ENCODE measurements at regions not wholly inside any gene's neighbourhood (a gene's known extent, or its start where the extent isn't known, plus 50 kb on each side); places are given as distances from the start of the nearest gene placed in this dataset.
"Not testable (repeated sequence)": the region's sequence is repeated elsewhere in the genome, so short reads cannot be mapped to it uniquely, and the experiment has no call there.

DNA sequence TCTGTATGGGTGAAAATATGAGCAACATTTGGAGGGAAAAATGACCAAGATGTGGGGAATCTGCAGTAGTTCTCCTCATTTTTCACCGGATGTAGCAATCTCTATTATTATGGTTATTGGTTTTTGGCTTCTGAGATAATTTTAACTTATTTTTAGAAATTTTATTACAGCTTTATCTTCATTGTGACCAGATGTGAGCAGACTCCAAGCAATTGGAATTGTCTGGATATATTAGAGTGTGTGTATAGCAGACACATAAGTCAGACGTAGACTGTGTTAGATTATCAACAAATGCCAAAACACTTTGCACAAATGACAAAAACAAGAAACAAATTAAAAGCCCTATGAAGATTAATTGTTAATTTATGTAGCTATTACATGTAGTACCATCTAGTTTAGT lies 249.1 kb downstream of the DNAJB9 start:
- DNase-seq: no peak

DNA sequence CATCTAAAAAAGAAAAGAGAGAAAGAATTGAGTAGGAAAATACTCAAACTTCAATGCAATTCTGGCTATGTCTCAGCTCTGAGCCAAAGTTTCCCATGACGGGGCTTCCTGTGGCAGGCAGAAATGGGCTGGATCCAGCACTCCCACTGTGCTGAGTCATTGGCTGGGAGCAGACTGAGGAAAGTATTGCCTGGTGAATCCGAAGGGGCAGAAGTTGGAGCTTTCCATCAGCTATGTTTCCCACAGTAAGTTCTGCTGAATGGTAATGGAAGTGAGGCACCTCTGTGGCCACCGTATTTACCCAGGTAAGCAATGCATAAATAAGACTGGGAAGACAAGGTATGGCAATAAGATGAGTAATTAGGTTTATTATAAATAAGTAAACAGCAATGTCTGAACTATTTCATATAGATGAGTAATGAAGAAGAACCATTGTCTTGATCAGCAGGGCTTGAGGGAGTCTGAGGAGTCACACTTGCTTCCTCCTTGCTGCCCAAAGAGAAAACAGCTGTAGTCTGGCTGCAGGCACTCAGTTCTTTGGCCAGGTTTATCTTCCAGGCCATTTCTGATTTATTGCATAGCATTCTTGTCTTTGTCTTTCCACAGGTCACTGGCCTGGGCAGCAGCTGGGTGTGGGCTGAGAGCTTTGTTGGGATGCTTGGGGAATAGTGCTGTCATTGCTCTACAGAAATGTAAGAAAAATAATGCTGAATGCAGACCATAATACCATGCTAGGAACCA lies 255.3 kb downstream of the DNAJB9 start:
- DNase-seq: no peak

- DNase-seq: no peak
These were observed 255.9 kb downstream of the DNAJB9 start for GRCh38 chr7:108825581-108825909.

DNA sequence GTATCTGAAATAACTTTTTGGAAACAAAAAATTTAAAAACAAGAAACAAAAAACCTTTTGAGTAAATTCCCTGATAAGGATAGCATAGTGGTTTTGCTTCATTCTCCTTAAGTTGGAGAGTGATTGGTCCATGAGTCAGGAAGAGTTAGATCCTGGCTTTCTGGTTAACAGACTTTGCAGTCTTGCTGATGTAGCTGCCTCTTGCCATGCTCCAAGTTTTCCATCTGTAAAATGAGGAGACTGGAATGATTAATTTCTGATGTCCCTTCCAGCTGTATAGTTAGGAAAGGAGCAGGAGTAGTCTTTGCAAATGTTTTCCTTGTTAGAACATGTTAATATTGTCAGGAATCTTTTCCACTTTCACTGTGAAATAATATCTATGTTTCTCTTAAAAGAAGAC lies 266.6 kb downstream of the DNAJB9 start:
- no peak for DNase-seq

DNA sequence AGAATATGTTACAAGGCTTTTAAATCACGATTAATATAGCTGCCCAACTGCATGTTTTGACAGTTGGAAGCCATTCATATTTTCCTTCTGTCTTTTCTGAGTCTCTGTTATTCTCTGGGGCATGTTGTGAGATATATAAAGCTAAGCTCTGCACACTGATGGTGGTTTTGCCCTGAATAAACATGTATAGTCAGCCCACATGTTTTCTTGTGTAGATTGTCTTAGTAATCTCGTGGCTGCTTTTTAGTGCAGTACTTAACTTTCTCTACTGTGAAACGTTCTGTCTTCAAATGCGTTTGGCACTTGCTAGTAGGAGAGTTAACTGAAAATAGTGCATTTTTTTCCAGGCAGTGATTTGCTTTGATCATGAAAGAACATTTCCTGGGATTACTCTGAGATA lies 268.5 kb downstream of the DNAJB9 start:
- DNase-seq: no peak

DNA sequence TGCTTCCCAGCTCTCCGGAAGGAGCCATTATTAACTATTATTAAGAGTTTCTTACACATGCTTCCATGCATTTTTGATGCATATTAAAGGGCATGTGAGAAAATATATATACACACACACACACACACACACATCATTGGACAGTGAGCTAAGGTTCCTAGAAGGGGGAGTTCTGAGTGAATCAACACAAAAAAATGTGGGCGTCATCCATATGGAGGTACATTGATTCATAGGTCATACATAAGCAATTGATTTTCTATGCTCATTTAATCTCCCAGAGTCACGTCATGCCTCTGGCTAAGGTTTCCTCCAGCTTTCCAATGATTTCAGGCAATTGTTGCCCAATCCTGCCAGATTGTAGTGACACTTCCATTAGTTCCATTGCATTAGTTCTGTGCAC lies 269.4 kb downstream of the DNAJB9 start:
- no peak for DNase-seq

DNA sequence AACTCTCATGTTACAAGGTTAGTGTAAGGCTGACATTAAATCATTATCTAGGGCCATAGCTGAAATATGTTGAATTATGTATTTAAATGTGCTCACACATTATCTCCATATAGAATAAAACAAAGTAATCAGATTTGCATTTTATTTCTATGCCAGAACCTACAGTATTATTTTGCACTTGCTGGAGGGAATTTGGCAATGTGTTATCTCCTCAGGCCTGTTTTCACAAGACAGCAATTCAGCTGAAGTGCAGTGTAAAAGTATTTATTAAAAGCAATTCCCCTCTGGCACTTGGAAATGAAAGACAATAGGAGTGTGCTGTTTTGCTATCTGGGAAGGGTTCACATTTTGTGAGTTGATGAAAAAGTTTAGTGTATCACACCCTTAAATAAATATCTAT lies 276.3 kb downstream of the DNAJB9 start:
- no peak for DNase-seq

- DNase-seq: no peak
These were observed 276.8 kb downstream of the DNAJB9 start for GRCh38 chr7:108846471-108846870.

DNA sequence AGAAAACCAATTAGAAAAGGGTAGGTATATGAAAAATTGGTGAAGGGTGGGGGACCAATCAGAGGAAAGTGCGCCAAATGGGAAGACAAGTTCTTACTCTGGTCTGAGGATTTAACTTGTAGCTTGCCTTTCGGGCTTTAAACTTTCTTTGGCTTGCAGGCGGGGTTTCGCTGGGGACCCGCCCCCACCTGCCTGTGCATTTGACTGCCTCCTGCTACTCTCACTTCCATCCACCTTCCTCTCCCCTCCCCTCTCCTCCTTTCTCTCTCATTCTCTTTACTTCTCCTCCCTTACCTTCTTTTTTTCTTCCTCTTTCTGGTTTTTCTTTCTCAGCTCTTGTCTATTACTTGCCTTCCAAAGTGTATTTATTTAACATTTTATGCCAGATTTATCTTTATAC lies 278.8 kb downstream of the DNAJB9 start:
- DNase-seq: no peak

DNA sequence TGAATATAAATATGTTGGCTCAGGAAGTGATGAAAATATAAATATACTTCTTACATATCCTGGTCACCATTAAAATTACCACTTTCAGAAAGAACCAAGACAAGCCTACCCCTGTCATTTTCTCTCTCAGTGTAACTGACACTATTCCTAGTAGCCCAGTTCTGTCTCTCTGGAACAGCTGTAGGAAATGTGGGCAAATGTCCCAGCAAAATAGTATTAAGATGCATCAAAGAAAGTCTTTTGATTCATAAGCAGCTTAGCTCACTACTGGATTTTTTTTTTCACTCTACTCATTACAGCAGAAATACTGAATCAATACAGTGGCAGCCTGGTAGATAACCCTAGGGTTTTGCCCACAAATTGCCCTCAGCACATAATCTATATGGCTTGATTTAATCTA lies 290.9 kb downstream of the DNAJB9 start:
- DNase-seq: no peak

GRCh38 chr7:108861071-108861470 lies 291.4 kb downstream of the DNAJB9 start:
- no peak for DNase-seq

- DNase-seq: no peak
These were observed 293.7 kb downstream of the DNAJB9 start for GRCh38 chr7:108863227-108863848.

GRCh38 chr7:108869070-108869469 lies 299.4 kb downstream of the DNAJB9 start:
- no peak for DNase-seq

DNA sequence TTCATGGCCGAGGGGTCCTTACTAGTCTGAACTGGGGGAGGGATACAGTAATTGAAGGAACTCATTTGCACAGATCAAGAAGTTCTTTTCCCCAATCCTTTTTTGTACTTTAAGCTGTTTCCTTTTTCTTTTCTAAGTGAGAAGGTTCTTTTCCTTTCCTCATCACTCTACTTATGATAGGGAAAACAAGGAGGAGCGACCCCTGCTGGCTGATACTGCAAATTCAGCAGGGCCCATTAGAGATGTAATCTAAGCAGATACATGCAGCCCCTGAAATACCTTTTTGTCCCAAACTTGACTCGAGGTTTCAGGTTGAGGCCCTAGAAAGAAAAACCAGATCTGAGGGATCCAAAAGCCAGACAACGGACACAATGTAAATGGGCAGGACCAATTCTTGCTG lies 305.5 kb downstream of the DNAJB9 start:
- DNase-seq: no peak

DNA sequence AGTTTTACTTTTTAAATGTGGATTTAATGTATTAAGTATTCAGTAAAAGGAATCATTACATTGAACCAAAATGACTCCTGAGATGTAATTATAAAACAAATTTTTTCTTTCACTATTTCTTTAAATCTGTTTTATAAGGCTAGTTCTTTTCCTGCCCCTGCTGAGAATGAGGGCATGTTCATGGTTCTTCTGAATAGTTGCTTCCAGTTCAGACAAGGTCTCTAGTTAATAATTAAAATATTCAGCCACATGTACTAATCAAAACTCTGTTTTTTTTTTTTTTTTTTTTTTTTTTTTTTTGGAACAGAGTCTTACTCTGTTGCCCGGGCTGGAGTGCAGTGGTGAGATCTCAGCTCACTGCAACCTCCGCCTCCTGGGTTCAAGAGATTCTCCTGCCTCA lies 321.2 kb downstream of the DNAJB9 start:
- DNase-seq: no peak

DNA sequence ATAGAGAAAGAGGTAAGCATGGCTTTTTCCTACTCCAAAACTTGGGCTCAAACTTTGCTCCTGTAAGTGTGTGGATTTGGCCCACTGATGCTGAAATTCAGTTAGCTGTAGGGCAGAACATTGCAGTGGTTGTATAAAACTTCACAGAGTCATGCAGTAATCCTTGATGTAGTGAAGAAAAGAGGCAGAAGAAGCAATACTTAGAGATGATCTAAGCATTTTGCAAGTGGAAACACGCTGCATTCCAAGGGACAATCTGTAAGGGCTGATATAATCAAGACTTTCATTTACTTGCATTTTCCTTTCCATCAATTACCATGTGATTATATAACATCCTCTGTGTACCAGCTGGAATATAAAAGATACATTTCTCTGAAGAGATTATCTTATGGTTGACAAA lies 338.8 kb downstream of the DNAJB9 start:
- DNase-seq: no peak

GRCh38 chr7:108911016-108911415 lies 341.3 kb downstream of the DNAJB9 start:
- DNase-seq: no peak

GRCh38 chr7:108920490-108920889 lies 350.8 kb downstream of the DNAJB9 start:
- no peak for DNase-seq

- DNase-seq: not testable (repeated sequence)
These were observed 373.4 kb downstream of the DNAJB9 start for GRCh38 chr7:108943048-108943447.

GRCh38 chr7:108947526-108947925 lies 377.9 kb downstream of the DNAJB9 start:
- no peak for DNase-seq

DNA sequence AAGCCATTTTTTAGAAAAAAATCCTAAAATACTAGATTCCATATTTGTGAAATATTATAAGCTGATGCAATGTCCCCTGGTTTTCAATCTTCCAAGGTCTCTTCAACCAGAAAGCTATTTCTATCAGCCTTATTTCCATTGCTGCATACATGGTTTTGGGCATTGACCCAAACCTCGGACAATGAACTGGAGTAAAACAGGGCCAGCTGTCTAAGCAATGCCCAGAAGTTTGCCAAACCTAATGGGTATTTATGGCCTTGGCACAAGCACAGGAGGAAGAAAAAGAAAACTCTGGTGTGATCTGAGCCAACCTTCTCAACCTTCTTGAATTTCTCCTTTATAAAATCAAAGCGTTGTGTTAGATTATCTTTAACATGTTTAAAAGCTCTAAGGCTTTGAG lies 402.3 kb downstream of the DNAJB9 start:
- no peak for DNase-seq

DNA sequence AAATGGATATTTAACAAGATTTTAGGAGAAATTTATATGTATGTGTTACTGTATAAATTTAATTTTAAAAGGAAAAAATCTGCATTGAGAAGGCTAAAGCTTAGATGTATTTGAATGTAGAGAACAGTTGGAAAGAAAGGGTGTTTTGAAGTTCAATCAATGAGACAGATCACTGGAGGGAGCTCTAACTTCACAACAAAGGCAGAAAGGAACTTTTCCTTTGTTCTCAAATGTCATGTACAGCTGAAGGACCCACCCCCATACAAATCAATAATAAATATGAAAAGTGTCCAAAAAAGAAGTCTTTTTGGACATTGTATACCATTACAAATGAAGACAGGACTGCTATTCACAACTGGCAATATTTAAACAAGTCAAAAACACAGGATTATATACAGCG lies 403.4 kb downstream of the DNAJB9 start:
- no peak for DNase-seq

- DNase-seq: no peak
These were observed 405.0 kb downstream of the DNAJB9 start for GRCh38 chr7:108974641-108975040.

GRCh38 chr7:108985037-108985436 lies 415.4 kb downstream of the DNAJB9 start:
- no peak for DNase-seq

DNA sequence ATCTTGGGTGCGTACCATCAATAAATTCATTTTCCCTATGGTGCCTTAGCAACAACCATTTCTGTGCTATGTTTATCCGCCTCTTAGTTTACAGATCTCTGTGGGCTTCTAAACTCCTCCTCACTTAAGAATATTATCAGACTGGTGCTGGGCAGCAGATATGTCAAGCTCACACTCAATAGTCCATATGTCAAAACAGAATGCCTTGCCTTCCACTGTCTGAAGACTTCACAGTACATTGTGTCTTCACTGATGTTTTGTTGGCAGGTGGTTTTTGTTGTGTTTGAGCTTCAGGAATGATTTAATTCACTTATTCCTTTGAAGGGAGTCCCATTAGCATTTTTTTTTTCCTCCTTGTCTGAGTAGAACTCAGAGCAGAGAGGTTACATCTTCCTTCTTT lies 419.6 kb downstream of the DNAJB9 start:
- no peak for DNase-seq

Measured in stimulated activated naive CD4-positive, alpha-beta T cell (primary cell).